GM19452 (cell line): ENCODE measurements at regions not wholly inside any gene's neighbourhood (a gene's known extent, or its start where the extent isn't known, plus 50 kb on each side); places are given as distances from the start of the nearest gene placed in this dataset.

Experiments
- ATAC-seq: cut with Tn5 transposase; IDR thresholded peaks from one replicate; pipeline ENCODE4 v1.9.1; 2021; ENCODE audit not compliant: unreplicated experiment

- no peak for ATAC-seq
Observed at GRCh38 chr2:118296663-118297062, 208.4 kb downstream of the INSIG2 start.

- ATAC-seq: no peak
Observed at GRCh38 chr2:118295592-118296390, 207.5 kb downstream of the INSIG2 start.

- ATAC-seq: no peak
Observed at GRCh38 chr2:118294063-118294462, 205.8 kb downstream of the INSIG2 start.

GRCh38 chr2:118292991-118293390 lies 204.7 kb downstream of the INSIG2 start:
- no peak for ATAC-seq

- no peak for ATAC-seq
Observed at GRCh38 chr2:118291251-118291880, 203.1 kb downstream of the INSIG2 start.

- ATAC-seq: no peak
Observed at GRCh38 chr2:118290411-118291250, 202.4 kb downstream of the INSIG2 start.

GRCh38 chr2:118279005-118279404 lies 190.7 kb downstream of the INSIG2 start:
- ATAC-seq: no peak

- no peak for ATAC-seq
Observed at GRCh38 chr2:118278046-118278445, 189.8 kb downstream of the INSIG2 start.

GRCh38 chr2:118274841-118275510 lies 186.7 kb downstream of the INSIG2 start:
- ATAC-seq: no peak

- no peak for ATAC-seq
Observed at GRCh38 chr2:118272391-118272790, 184.1 kb downstream of the INSIG2 start.

- ATAC-seq: peak; percentile 56
Observed at GRCh38 chr2:118269408-118270051, 181.3 kb downstream of the INSIG2 start.

GRCh38 chr2:118268268-118268667 lies 180.0 kb downstream of the INSIG2 start:
- ATAC-seq: no peak

GRCh38 chr2:118265873-118266455 lies 177.7 kb downstream of the INSIG2 start:
- no peak for ATAC-seq

GRCh38 chr2:118264232-118264990 lies 176.1 kb downstream of the INSIG2 start:
- no peak for ATAC-seq

- ATAC-seq: no peak
Observed at GRCh38 chr2:118257696-118258095, 169.4 kb downstream of the INSIG2 start.

GRCh38 chr2:118255771-118256372 lies 167.6 kb downstream of the INSIG2 start:
- no peak for ATAC-seq

- no peak for ATAC-seq
Observed at GRCh38 chr2:118255301-118255700, 167.0 kb downstream of the INSIG2 start.

- no peak for ATAC-seq
Observed at GRCh38 chr2:118254116-118254515, 165.8 kb downstream of the INSIG2 start.

GRCh38 chr2:118251427-118251826 lies 163.2 kb downstream of the INSIG2 start:
- ATAC-seq: no peak
